H9 (cell line): ENCODE measurements at regions not wholly inside any gene's neighbourhood (a gene's known extent, or its start where the extent isn't known, plus 50 kb on each side); places are given as distances from the start of the nearest gene placed in this dataset.

Experiments used
- DNase-seq: peaks from one replicate; pipeline ENCODE4 v3.0.0-alpha.2; 2017
- H2AFZ ChIP-seq: one replicate; pipeline ENCODE4 v1.6.1; 2013; ENCODE audit warnings: mild to moderate bottlenecking, low read length, control low read depth, moderate library complexity
- H2AK5ac ChIP-seq: 2 replicates; pipeline ENCODE4 v1.6.1; 2013; ENCODE audit warnings: low read length, control low read depth, mixed read lengths; ENCODE audit not compliant: insufficient read length
- H2BK120ac ChIP-seq: one replicate; pipeline ENCODE4 v1.6.1; 2013; ENCODE audit warnings: low read depth, mild to moderate bottlenecking, low read length, control low read depth, inconsistent platforms; ENCODE audit not compliant: poor library complexity, severe bottlenecking
- H2BK12ac ChIP-seq: 2 replicates; pipeline ENCODE4 v1.6.1; 2013; ENCODE audit warnings: low read length, control low read depth, mixed read lengths, low read depth; ENCODE audit not compliant: insufficient read length
- H2BK15ac ChIP-seq: 2 replicates; pipeline ENCODE4 v1.6.1; 2013; ENCODE audit warnings: low read depth, low read length, control low read depth
- H2BK20ac ChIP-seq: one replicate; pipeline ENCODE4 v1.6.1; 2013; ENCODE audit warnings: low read depth, mild to moderate bottlenecking, low read length, control low read depth, inconsistent platforms; ENCODE audit not compliant: poor library complexity, severe bottlenecking
- H2BK5ac ChIP-seq: 2 replicates; pipeline ENCODE4 v1.6.1; 2013; ENCODE audit warnings: low read length, control low read depth, mixed read lengths; ENCODE audit not compliant: insufficient read length
- H3K14ac ChIP-seq: 2 replicates; pipeline ENCODE4 v1.6.1; 2013; ENCODE audit warnings: low read length, control low read depth; ENCODE audit not compliant: insufficient read depth
- H3K18ac ChIP-seq: 2 replicates; pipeline ENCODE4 v1.6.1; 2013; ENCODE audit warnings: low read depth, mild to moderate bottlenecking, mixed read lengths, low read length, control low read depth; ENCODE audit not compliant: insufficient read length
- H3K23ac ChIP-seq: 2 replicates; pipeline ENCODE4 v1.6.1; 2013; ENCODE audit warnings: low read length, control low read depth, mixed read lengths, low read depth; ENCODE audit not compliant: insufficient read length
- H3K23me2 ChIP-seq: 2 replicates; pipeline ENCODE4 v1.6.1; 2013; ENCODE audit warnings: low read depth, mild to moderate bottlenecking, mixed read lengths, low read length, control low read depth; ENCODE audit not compliant: insufficient read length, poor library complexity, severe bottlenecking
- H3K27ac ChIP-seq: 2 replicates; pipeline ENCODE4 v1.5.1; 2013; ENCODE audit warnings: low read length, control low read depth, mixed read lengths, low read depth; ENCODE audit not compliant: insufficient read length
- H3K27me3 ChIP-seq: 2 replicates; pipeline ENCODE4 v1.6.1; 2013; ENCODE audit warnings: low read length, control low read depth, inconsistent platforms; ENCODE audit not compliant: insufficient read depth
- H3K4ac ChIP-seq: 2 replicates; pipeline ENCODE4 v1.6.1; 2013; ENCODE audit warnings: low read depth, mild to moderate bottlenecking, control low read depth, inconsistent platforms, low read length, moderate library complexity
- H3K4me1 ChIP-seq: 2 replicates; pipeline ENCODE4 v1.6.1; 2013; ENCODE audit warnings: low read length, control low read depth, inconsistent platforms; ENCODE audit not compliant: insufficient read depth
- H3K4me2 ChIP-seq: 2 replicates; pipeline ENCODE4 v1.6.1; 2013; ENCODE audit warnings: low read length, control low read depth, mixed read lengths; ENCODE audit not compliant: insufficient read length, insufficient read depth
- H3K56ac ChIP-seq: 2 replicates; pipeline ENCODE4 v1.6.1; 2013; ENCODE audit warnings: low read depth, mild to moderate bottlenecking, mixed read lengths, low read length, control low read depth; ENCODE audit not compliant: insufficient read length
- H3K79me1 ChIP-seq: 2 replicates; pipeline ENCODE4 v1.6.1; 2013; ENCODE audit warnings: low read depth, mild to moderate bottlenecking, moderate library complexity, low read length, control low read depth, inconsistent platforms; ENCODE audit not compliant: insufficient read depth, poor library complexity, severe bottlenecking
- H3K79me2 ChIP-seq: 2 replicates; pipeline ENCODE4 v1.6.1; 2013; ENCODE audit warnings: low read length, control low read depth, inconsistent platforms; ENCODE audit not compliant: insufficient read depth
- H3K9ac ChIP-seq: 2 replicates; pipeline ENCODE4 v1.6.1; 2013; ENCODE audit warnings: low read length, control low read depth, mixed read lengths; ENCODE audit not compliant: insufficient read length; ENCODE audit errors: extremely low read depth
- H3K9me3 ChIP-seq: one replicate; pipeline ENCODE4 v1.6.1; 2013; ENCODE audit warnings: low read depth, low read length, inconsistent platforms; ENCODE audit not compliant: control insufficient read depth
- H3T11ph ChIP-seq: one replicate; pipeline ENCODE4 v1.6.1; 2013; ENCODE audit warnings: mild to moderate bottlenecking, low read length, control low read depth, inconsistent platforms
- H4K20me1 ChIP-seq: one replicate; pipeline ENCODE4 v1.6.1; 2013; ENCODE audit not compliant: control insufficient read depth, insufficient read length, insufficient read depth
- H4K5ac ChIP-seq: 2 replicates; pipeline ENCODE4 v1.6.1; 2013; ENCODE audit warnings: low read depth, mild to moderate bottlenecking, mixed read lengths, low read length, control low read depth; ENCODE audit not compliant: insufficient read length
- H4K8ac ChIP-seq: replicated peaks from 2 replicates; pipeline ENCODE4 v1.6.1; 2013; ENCODE audit warnings: low read length, control low read depth, mixed read lengths, low read depth; ENCODE audit not compliant: insufficient read length
- H4K91ac ChIP-seq: 2 replicates; pipeline ENCODE4 v1.6.1; 2013; ENCODE audit warnings: low read depth, mild to moderate bottlenecking, moderate library complexity, mixed read lengths, low read length, control low read depth; ENCODE audit not compliant: insufficient read length
- H3K27ac Mint-ChIP-seq, 3 experiments: 2 replicates in 2 of 3; 3 replicates in 1 of 3; pipeline ENCODE4 v1.8.0; 2020 to 2021; ENCODE audit warnings: mixed read lengths in 3 of 3, mild to moderate bottlenecking in 1 of 3, moderate library complexity in 1 of 3
- H3K27me3 Mint-ChIP-seq: 2 replicates; pipeline ENCODE4 v1.8.0; 2021; ENCODE audit warnings: low read depth, mild to moderate bottlenecking, moderate library complexity, mixed read lengths
- H3K36me3 Mint-ChIP-seq, 3 experiments: 2 replicates in 2 of 3; 3 replicates in 1 of 3; pipeline ENCODE4 v1.8.0; 2020 to 2021; ENCODE audit warnings: low read depth in 3 of 3, mixed read lengths in 3 of 3; ENCODE audit not compliant: insufficient read depth in 1 of 3
- H3K4me1 Mint-ChIP-seq, 2 experiments: 2 replicates each; pipeline ENCODE4 v1.8.0; 2020; ENCODE audit warnings: mixed read lengths in 2 of 2
- H3K4me3 Mint-ChIP-seq, 2 experiments: 2 replicates in 1 of 2; 3 replicates in 1 of 2; pipeline ENCODE4 v1.8.0; 2020 to 2021; ENCODE audit warnings: mild to moderate bottlenecking in 2 of 2, mixed read lengths in 2 of 2, moderate library complexity in 1 of 2
- H3K9me3 Mint-ChIP-seq, 2 experiments: 2 replicates in 1 of 2; 3 replicates in 1 of 2; pipeline ENCODE4 v1.8.0; 2020; ENCODE audit warnings: mild to moderate bottlenecking in 2 of 2, mixed read lengths in 2 of 2, moderate library complexity in 1 of 2
- CTCF ChIP-seq: fragments of 200-600 bp; sonication (generic); conservative IDR thresholded peaks from 3 replicates; pipeline ENCODE4 v1.8.0; 2021; ENCODE audit warnings: antibody characterized with exemption, mild to moderate bottlenecking
- WGBS: extraction: QIAGEN DNeasy Blood & Tissue Kit; methylation state at CpG from one replicate; pipeline ENCODE4 v1.1.7; 2013; ENCODE audit warnings: missing lambda C conversion rate, low lambda C conversion rate, mixed read lengths; ENCODE audit not compliant: insufficient read length; ENCODE audit errors: extremely low coverage; 5-methylcytosine and 5-hydroxymethylcytosine counted together

GRCh38 chr17:77736199-77736585, 222.3 kb upstream of the TNRC6C start:
- H3K27ac Mint-ChIP-seq: no peak overlapping the region
- Histone ChIP-seq H3K27ac (no peak overlapping the region), H3K9ac (no peak overlapping the region), H3K79me1 (no peaks in the 10 kb centered on the region), H3K18ac (no peak overlapping the region), H3K4ac (no peak overlapping the region), H3T11ph (no peak overlapping the region), H2BK15ac (no peak overlapping the region), H4K5ac (no peak overlapping the region), H3K27me3 (peaks cover 10% of the 10 kb centered on the region; the same call in 1 of the 2 replicates), H3K14ac (no peak overlapping the region), H4K8ac (no peak overlapping the region), H2BK120ac (no peak overlapping the region), H2AK5ac (no peak overlapping the region), H3K9me3 (no peaks in the 10 kb centered on the region), H3K23me2 (no peaks in the 10 kb centered on the region), H3K56ac (no peak overlapping the region), H2BK20ac (no peak overlapping the region), H2BK12ac (no peak overlapping the region), H2AFZ (no peak overlapping the region), H4K91ac (no peak overlapping the region), H2BK5ac (no peak overlapping the region), H3K4me1 (no peaks in the 10 kb centered on the region), H3K23ac (no peak overlapping the region), H4K20me1 (no peaks in the 10 kb centered on the region), H3K4me2 (no peak overlapping the region), H3K79me2 (no peaks in the 10 kb centered on the region)
- H3K27me3 Mint-ChIP-seq: peaks cover 86% of the 10 kb centered on the region
- DNase-seq: peak; percentile 54
- H3K4me3 Mint-ChIP-seq: peak overlapping the region in 1 of 2 experiments; percentile 66; a peak in 3 of 5 replicates
- peaks cover 9 to 24% (median 17%) of the 10 kb centered on the region in 3 experiments; a peak in 6 of 7 replicates for H3K36me3 Mint-ChIP-seq
- no peak for TF ChIP-seq CTCF
- H3K4me1 Mint-ChIP-seq: peaks cover 36 to 52% of the 10 kb centered on the region in 2 experiments
- no CpG with 5 or more reads among the region's 17 CpGs for WGBS
- H3K9me3 Mint-ChIP-seq: peaks cover 29 to 33% of the 10 kb centered on the region in 2 experiments
